Testis (tissue), 2 donors: ENCODE measurements at regions not wholly inside any gene's neighbourhood (a gene's known extent, or its start where the extent isn't known, plus 50 kb on each side); places are given as distances from the start of the nearest gene placed in this dataset.

Source experiments
- DNase-seq: peaks from one replicate; pipeline ENCODE4 v3.0.0-alpha.2; 2019
- H3K27ac ChIP-seq, 2 donors: fragments of 200-600 bp; sonication (generic); one replicate each; pipeline ENCODE4 v1.5.1; 2019
- H3K27me3 ChIP-seq: fragments of 200-600 bp; sonication (generic); one replicate; pipeline ENCODE4 v1.5.1; 2019
- H3K36me3 ChIP-seq: fragments of 200-600 bp; sonication (generic); one replicate; pipeline ENCODE4 v1.5.1; 2017; ENCODE audit warnings: low read depth; ENCODE audit errors: missing control alignments
- H3K4me1 ChIP-seq: fragments of 200-600 bp; sonication (generic); one replicate; pipeline ENCODE4 v1.5.1; 2019
- H3K4me3 ChIP-seq, 2 donors: fragments of 200-600 bp; sonication (generic); one replicate each; pipeline ENCODE4 v1.5.1; 2017 to 2019
- H3K9me3 ChIP-seq: fragments of 200-600 bp; sonication (generic); one replicate; pipeline ENCODE4 v1.5.1; 2017
- CTCF ChIP-seq, 3 experiments: fragments of 450-650 bp in 2 of 3; fragments of 200-600 bp in 1 of 3; sonication (generic) in 1 of 3; IDR thresholded peaks; one replicate each; pipeline ENCODE4 v1.5.1; 2016 to 2019; ENCODE audit warnings: antibody characterized with exemption in 3 of 3, mild to moderate bottlenecking in 2 of 3, moderate library complexity in 1 of 3
- POLR2A ChIP-seq: fragments of 450-650 bp; IDR thresholded peaks from one replicate; pipeline ENCODE4 v1.6.1; 2017; ENCODE audit warnings: antibody characterized with exemption, mild to moderate bottlenecking, moderate library complexity
- WGBS, 2 donors: methylation state at CpG; one replicate each; pipeline ENCODE4 v1.1.5; 2018; 5-methylcytosine and 5-hydroxymethylcytosine counted together
- intact Hi-C: fragments of 100-400 bp; cut with DNase I; formaldehyde crosslinking; loops from one replicate; pipeline ENCODE4 v1.15.1; 2023; ENCODE audit warnings: low total_unique reads

DNA sequence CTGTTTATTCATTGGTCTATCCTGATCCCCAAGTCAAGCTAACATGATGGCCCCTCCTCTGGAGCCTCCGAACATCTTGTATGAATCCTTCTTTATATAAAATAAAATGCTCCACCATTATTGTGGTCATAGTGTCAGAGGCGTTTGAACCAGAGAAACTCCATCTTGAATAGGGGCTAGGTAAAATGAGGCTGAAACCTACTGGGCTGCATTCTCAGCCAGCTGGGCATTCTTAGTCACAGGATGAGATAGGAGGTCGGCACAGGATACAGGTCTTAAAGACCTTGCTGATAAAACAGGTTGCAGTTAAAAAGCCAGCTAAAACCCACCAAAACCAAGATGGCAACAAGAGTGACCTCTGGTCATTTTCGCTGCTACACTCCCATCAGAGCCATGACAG lies 905.8 kb upstream of the AUTS2 start:
- no peak overlapping the region for H3K27ac ChIP-seq
- H3K4me1 ChIP-seq: no peaks in the 10 kb centered on the region
- no peaks in the 10 kb centered on the region for H3K36me3 ChIP-seq
- no peak overlapping the region for H3K4me3 ChIP-seq
- DNase-seq: no peak
- H3K9me3 ChIP-seq: no peaks in the 10 kb centered on the region
- 88 to 93% methylated on average over 4 of the region's 4 CpGs for WGBS, 2 donors
- H3K27me3 ChIP-seq: no peaks in the 10 kb centered on the region
- intact Hi-C loops: no loop called here
- no peak for TF ChIP-seq CTCF (IDR thresholded peaks at IDR 0.05)
- no peak for TF ChIP-seq POLR2A

- Histone ChIP-seq H3K27ac (no peak overlapping the region), H3K27me3 (no peaks in the 10 kb centered on the region), H3K9me3 (no peaks in the 10 kb centered on the region), H3K4me3 (no peak overlapping the region), H3K36me3 (no peaks in the 10 kb centered on the region), H3K4me1 (no peaks in the 10 kb centered on the region)
- no peak for TF ChIP-seq CTCF (IDR thresholded peaks at IDR 0.05)
- no peak for TF ChIP-seq POLR2A
- no peak for DNase-seq
- WGBS, 2 donors: 59 to 80% methylated on average over 1 of the region's 1 CpG
- intact Hi-C loops: no loop called here
Measured at GRCh38 chr7:68694656-68695055, 903.6 kb upstream of the AUTS2 start.

DNA sequence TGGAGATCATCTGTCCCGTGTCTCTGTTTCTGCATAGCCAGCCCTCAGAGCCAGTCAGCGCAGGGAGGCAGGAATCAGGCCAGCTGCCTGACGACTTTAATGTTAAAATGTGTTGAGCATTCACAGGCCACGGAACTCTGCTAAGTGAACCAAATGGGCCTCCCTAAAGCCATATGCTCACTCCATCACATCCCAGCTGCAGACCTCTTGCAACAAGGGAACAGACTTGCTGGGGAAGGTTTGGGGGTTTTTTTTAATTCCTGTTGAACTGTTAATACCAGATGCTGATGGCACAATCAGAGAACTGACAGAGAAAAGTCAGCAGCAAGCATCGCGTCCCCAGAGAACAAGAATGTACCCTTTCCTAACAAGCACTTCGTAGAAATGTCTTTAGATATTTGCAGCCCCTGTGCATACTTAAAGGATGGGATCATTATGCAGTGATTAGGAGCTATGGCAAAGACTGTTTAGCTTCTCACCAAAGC lies 900.4 kb upstream of the AUTS2 start:
- DNase-seq: no peak
- Histone ChIP-seq H3K4me3 (no peak overlapping the region), H3K9me3 (no peaks in the 10 kb centered on the region), H3K27ac (no peak overlapping the region), H3K4me1 (no peaks in the 10 kb centered on the region), H3K36me3 (no peaks in the 10 kb centered on the region), H3K27me3 (no peaks in the 10 kb centered on the region)
- WGBS, 2 donors: 73 to 77% methylated on average over 4 to 7 of the region's 7 CpGs
- intact Hi-C loops: no loop called here
- TF ChIP-seq POLR2A: no peak
- TF ChIP-seq CTCF (IDR thresholded peaks at IDR 0.05): no peak

DNA sequence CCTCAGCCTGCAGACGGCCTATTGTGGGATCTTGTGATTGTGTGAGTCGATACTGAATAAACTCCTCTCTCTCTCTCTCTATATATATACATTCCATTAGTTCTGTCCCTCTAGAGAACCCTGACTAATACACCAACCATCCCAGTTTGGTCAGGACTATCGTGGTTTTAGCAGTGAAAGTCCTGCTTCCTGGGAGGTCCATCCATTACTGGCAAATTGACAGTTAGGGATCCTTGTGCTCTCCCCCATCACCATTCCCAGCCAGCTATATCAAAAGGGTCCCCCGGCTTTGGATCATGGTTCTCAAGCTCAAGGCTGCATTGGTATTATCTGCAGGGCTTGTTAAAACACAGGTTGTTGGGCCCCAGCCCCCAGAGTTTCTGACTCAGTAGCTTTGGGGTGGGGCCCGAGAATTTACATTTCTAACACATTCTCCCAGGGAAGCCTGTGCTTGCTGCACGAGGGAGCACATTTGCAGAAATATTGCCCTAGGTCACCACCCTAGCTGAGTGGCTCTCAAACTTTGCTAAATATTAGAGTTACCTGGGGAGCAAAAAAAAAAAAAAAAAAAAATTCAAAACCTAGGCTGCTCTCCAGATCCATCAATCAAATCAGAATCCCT lies 899.1 kb upstream of the AUTS2 start:
- no peak for DNase-seq
- Histone ChIP-seq H3K9me3 (no peaks in the 10 kb centered on the region), H3K27me3 (no peaks in the 10 kb centered on the region), H3K27ac (no peak overlapping the region), H3K4me3 (no peak overlapping the region), H3K36me3 (no peaks in the 10 kb centered on the region), H3K4me1 (no peaks in the 10 kb centered on the region)
- TF ChIP-seq POLR2A: no peak
- no peak for TF ChIP-seq CTCF (IDR thresholded peaks at IDR 0.05)
- intact Hi-C loops: no loop called here
- 76 to 81% methylated on average over 6 of the region's 6 CpGs for WGBS, 2 donors

GRCh38 chr7:68700414-68700813 lies 897.9 kb upstream of the AUTS2 start:
- intact Hi-C loops: no loop called here
- TF ChIP-seq CTCF (IDR thresholded peaks at IDR 0.05) (no peak), POLR2A (no peak)
- no peak overlapping the region for H3K4me3 ChIP-seq
- H3K27me3 ChIP-seq: no peaks in the 10 kb centered on the region
- no peak overlapping the region for H3K27ac ChIP-seq
- H3K36me3 ChIP-seq: no peaks in the 10 kb centered on the region
- H3K9me3 ChIP-seq: no peaks in the 10 kb centered on the region
- DNase-seq: no peak
- no peaks in the 10 kb centered on the region for H3K4me1 ChIP-seq
- 79 to 88% methylated on average over 3 of the region's 3 CpGs for WGBS, 2 donors
